AG09309 (cell line): ENCODE measurements at regions not wholly inside any gene's neighbourhood (a gene's known extent, or its start where the extent isn't known, plus 50 kb on each side); places are given as distances from the start of the nearest gene placed in this dataset.
"Not testable (repeated sequence)": the region's sequence is repeated elsewhere in the genome, so short reads cannot be mapped to it uniquely, and the experiment has no call there.

ENCODE experiments used
- DNase-seq: peaks from one replicate; pipeline ENCODE4 v3.0.0-alpha.2; 2010; ENCODE audit warnings: low read depth
- H3K4me3 ChIP-seq: 2 replicates; pipeline ENCODE4 v1.5.1; 2011; ENCODE audit warnings: mild to moderate bottlenecking, low read depth, low read length, moderate library complexity; ENCODE audit not compliant: control insufficient read depth
- CTCF ChIP-seq: IDR thresholded peaks from 2 replicates; pipeline ENCODE4 v1.5.1; 2011; ENCODE audit warnings: mild to moderate bottlenecking, low read depth, low read length, inconsistent platforms; ENCODE audit not compliant: insufficient read depth, control insufficient read depth; ENCODE audit errors: missing control alignments

DNA sequence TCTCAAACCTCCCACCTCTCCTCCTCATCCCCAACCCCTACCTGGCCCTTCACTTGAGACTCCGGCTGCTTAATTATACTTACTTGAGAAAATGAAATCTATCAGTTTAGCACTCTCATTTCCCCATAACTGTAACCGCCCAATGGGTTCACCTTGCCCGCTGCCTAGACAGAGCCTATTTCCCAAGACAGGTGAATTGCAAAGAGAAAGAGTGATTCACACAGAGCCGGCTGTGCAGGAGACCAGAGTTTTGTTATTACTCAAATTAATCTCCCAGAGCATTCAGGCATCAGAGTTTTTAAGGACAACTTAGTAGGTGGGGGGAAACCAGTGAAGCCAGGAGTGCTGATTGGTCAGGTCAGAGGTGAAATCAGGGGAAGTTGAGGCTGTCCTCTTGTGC is 301.4 kb upstream of the CDYL start:
- no peak for DNase-seq
- no peak for TF ChIP-seq CTCF

DNA sequence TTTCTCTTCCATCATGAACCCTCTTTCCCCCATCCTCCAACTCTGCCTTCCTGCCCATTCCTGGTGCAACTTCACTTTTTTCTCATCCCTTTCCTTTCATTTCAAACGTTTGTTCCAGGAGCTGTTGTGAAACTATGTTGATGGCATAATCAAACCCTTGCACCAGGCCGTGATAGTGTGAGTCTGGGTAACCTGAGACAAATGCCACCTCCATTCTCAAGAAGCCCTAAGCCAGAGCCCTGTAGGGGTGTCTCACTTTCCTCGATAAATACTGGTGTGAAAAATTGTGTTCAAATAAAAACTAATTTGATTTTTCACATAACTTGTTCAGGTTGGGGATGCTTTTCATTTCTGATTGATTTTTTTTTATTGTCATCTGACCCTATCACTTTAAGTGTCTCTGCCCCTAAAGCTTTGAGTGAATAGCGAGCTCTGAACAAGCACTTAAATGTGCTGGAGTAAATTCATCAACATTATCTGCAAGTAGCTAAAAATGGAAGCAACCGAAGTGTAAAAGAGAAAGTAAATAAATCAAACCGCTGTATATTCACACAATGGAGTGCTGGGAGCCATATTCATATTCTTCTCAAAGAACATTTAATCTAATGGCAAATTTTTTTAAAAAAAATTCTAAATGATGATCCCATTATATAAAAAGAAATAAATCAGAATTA is 303.1 kb upstream of the CDYL start:
- TF ChIP-seq CTCF: no peak

More for the DNA sequence above, 301.4 kb upstream of the CDYL start:
- H3K4me3 ChIP-seq: no peak overlapping the region

DNA sequence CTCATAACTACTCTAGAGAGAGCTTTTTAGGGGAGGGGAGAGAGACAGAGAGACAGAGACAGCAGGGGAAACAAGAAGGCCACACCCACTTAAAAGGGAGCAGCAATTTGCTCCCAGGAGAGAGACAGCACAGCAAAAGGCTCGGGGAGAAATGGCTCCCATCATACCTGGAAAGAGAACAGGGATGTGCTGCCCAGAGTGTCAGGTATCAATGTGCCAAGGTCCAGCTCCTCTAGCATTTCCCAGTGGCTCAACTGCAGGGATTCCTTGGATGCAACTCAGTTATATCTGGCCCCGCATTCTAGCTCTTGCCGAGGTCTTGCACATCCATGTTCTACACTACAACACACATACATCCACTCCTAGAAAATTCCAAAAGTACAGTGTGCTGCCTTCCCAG is 304.0 kb upstream of the CDYL start:
- no peak overlapping the region for H3K4me3 ChIP-seq
- TF ChIP-seq CTCF: no peak
- DNase-seq: no peak

More for the DNA sequence above, 303.1 kb upstream of the CDYL start:
- DNase-seq: no peak
- H3K4me3 ChIP-seq: no peak overlapping the region

DNA sequence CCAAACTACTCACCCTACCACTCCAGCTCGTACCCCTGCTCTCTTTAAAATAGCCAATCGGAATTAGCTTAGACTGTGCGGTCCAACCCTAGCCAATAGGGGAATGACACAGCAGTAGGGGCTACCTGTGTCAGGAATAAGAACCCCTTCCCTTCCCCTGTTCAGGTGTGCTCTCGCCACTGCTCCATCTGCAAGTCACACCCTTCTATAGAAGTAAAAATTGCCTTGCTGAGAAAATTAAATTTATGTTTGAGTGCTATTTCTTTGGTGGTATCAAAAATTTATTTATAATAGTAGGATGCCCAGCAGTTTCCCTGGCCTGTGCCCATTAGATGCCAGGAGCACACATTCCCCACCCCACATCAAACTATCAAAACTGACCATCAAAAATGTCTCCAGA is 304.7 kb upstream of the CDYL start:
- not testable (repeated sequence) for DNase-seq, H3K4me3 ChIP-seq

DNA sequence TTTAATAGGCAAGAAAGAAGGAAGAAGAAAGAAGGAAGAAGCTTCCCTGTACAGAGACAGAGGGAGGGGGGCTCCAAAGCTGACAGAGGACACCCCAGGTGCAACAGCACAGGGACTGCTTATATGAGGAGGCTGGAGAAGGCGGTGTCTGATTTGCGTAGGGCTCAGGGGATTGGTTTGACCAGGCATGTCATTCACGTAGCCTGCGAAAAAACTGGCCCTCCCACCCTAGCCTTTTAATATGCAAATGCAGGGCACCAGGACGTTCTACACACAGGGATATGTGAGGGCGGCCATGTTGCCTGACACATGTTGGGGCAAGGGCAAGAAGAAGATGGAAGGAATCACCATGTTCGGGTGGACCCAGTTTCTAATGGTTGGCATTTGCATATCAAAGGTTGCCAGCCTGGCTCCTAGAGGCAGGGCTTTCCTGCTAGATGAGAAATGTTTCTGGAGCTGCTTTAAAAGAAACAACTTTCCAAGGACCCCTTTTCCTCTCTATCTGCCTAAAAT is 305.4 kb upstream of the CDYL start:
- no peak overlapping the region for H3K4me3 ChIP-seq
- DNase-seq: no peak
- TF ChIP-seq CTCF: no peak

- TF ChIP-seq CTCF: peak; percentile 13
- DNase-seq: no peak
- H3K4me3 ChIP-seq: no peak overlapping the region
These were observed 309.3 kb upstream of the CDYL start for GRCh38 chr6:4466769-4467480.

DNA sequence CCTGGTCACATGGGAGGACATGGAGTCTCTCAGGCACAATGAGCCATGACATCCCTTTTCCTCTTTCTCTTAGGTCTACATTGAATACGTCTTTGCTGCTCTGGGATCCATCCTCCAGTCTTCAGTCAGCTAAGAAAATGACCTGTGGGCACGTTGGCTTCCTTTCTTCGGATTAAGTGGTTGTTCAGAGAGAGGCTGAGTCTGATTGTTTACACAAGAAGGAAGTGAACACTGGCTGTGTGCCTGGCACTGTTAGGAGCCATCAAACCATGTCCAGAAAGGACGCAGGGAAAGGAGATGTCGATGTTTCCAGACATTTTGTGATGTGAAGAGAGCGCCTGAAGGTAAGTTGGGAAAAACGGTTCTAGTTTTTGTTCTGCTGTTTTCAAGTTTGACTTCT is 309.9 kb upstream of the CDYL start:
- TF ChIP-seq CTCF: no peak
- no peak overlapping the region for H3K4me3 ChIP-seq
- no peak for DNase-seq
